ENCODE measurements at regions not wholly inside any gene's neighbourhood (a gene's known extent, or its start where the extent isn't known, plus 50 kb on each side); places are given as distances from the start of the nearest gene placed in this dataset.
"Not testable (repeated sequence)": the region's sequence is repeated elsewhere in the genome, so short reads cannot be mapped to it uniquely, and the experiment has no call there.

DNA sequence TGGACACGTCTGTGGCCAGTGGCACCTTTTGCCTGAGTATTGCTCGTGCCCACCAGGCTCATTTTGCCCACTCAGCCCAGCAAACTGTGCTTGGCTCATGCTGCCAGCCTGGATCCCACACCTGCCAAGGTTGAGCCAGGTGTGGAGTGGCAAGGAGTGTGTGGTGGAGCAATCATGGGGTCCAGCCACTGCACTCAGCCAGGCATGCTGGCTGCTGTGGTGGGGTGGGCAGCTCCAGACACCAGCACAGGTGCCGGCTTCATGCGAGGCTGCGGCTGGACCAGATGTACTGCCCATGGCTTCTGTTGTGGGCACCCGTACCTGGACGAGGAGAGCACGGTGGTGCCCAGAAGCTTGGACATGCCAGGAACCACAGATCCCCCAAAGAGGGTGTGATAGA is 364.1 kb downstream of the TMEM38B start:
- no peak for DNase-seq

- DNase-seq: no peak
These were observed 365.5 kb downstream of the TMEM38B start for GRCh38 chr9:106059886-106060285.

DNA sequence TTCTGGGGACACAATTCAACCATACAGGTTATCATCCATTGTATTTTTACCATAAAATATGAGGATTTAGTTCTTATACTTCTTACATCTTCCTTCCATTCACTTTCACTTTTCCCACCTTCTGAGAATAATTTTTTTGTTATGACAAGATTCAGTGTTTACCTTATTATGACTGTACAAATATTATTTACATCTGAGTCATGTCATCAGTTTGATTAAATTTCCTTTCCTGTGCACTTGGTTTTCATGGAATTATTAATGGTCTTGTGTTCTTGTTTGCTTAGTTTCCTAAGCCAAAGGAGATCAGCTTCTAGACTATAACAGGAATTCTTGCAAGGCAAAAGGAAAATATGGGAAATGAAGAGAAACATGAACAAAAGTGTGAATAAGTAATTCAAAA is 366.5 kb downstream of the TMEM38B start:
- no peak for DNase-seq

DNA sequence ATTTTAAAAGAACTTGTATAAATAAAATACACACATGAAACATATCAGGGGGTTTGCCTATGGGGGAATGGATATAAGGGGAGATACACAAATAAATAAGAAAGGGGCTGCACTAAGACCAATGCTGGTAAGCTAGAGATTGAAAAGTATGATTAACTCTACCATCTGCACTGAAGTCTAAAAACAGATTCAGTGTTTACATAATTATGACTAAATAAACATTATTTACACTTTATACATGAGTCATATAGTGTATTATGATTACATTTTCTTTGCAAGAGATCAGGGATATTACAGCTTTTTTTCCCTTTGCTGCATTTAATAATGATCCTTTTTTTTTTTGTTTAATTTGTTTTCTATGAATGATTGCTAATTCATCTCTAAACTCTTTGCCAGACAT is 367.9 kb downstream of the TMEM38B start:
- DNase-seq: no peak

GRCh38 chr9:106065136-106065535 is 370.8 kb downstream of the TMEM38B start:
- no peak for DNase-seq

DNA sequence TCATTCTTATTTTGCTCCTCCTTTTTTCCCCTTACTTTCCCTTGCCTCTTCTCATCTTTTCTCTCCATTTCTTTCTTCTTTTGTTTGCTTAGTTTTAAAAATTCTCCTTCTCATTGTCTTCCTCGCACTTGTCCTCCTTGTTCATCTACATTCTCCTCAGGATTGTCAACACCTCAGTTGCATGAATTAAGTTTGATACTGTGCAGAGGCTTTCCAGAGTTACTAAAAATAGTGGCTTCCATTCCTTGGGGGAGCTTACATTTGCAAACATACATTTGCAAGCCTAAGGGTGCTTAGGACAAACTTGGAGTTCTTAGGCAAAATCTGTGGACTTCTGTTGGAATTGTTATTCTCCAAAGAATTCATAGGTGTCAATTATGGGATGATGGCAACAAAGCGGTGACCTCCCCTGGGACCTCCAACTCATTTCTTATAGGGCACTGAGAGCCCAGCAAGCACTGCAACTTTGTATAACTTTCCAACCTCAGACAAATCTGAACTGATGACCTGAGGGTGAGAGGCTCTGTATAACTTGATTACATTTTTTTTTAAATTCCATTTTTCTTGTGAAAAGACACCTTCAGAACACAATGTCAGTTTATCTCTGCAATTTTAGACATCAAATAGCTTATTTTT is 371.4 kb downstream of the TMEM38B start:
- DNase-seq: no peak

DNA sequence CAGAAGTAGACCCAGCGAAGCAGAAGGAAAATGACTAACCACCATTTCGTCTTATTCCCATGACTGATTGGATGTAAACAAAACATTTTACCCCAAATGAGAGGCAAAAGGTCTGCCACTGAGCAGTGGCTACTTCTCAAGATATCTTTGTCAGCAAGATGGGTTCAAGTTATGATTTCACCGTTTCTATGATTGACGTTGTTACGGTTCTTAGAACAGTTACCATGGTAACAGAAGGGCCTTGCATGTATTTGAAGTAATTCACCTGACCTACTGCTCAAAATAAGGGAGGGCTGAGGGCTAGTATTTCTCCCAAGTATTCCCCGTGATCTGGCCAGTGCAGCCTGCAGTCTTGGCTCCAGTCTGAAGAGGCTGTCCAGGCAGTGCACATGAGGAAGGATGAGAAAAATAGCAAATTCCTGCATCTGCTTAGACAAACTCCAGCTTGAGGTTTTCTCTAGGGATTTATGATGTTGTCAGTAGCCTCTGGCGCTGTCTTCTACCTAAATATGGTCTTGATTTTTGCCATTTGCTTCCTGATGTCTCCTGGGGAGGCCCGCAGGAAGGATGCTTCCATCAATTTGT is 372.7 kb downstream of the TMEM38B start:
- DNase-seq: no peak

DNA sequence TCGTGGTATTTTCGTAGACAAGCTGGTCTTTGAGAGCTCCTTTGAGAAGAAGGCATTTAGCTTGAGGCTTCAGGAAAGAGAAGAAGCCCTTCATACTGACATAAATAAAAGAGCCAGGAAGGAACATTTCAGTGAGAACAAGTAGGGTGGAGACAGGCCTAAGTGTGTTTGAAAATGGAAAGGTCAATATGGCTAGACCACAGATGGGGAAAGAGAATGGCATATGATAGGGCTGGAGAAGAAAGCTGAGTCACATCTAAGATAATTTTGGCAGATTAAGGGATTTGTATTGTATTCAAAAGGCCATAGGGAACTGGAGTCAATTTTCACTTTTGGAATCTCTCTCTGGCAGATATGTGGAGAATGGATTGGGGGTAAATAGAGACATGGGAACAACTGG is 374.9 kb downstream of the TMEM38B start:
- no peak for DNase-seq

DNA sequence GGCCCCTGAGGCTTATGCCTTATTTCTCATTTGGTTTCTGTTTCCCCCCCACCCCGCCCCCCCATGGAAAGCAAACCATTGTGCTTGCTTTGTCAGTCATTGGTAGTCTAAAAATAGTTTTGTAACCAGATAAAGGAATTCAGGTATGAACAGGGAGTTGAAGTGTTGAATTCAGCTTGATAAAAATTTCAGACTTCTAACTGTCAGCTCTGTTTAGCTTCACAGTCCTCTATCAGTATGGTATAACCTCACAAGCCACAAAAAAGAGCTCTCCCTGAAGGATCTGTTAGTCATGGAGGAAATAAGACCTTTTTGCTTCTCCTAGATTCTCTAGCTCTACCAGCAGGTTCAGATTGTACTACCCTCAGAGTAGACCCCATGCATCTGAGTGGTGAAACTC is 378.1 kb downstream of the TMEM38B start:
- DNase-seq: no peak

DNA sequence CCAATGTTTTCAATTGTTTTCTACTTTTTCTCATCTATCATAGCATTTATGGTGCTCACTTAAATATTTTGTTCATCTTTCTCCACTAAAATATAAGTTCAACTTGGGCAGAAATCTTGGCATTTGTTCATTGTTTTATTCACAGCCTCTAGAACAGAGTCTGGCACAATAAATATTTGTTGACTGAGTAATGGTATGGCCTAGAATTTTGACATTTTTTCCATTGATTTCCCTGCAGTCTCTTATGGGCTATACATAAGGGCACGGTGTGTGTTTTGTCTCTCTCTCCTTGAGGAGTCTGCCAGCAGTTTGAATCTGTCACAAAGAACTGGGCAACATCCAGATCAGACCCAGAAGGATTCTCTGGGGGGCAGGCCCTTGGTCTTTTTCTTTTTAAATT is 379.7 kb downstream of the TMEM38B start:
- DNase-seq: no peak

DNA sequence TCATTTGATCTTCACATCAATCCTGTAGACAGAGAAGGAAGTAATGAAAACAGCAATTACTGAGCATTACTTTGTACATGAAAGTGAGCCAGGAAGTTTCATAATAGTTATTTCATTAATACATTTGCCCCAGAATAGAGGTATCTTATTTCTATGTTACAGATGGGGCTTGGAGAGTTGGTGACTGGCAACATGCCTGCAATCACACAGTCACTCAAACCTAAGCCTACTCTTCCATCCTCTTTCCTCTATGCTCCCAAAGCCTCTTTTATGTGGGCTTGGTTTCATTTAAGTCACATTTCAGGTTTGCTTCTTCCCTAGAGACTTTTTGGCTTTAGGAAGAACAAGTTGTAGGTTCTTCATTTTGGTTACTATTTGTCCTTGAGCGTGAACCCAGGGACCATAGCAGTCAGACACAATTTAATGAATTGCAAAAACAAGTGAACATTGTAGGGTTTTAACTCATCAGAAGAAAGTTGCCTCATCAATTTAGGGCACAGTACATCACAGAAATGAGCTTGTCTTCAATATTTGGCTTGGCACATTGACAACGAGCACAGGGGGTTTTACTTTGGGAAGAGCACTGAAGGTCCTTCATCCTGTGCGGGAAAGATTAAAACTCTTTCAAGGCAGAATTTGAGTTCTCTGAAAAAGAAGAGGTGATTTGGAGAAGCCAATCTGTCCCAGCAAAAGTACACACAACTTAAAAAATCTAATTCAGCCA is 381.1 kb downstream of the TMEM38B start:
- DNase-seq: no peak

- DNase-seq: no peak
These were observed 381.6 kb downstream of the TMEM38B start for GRCh38 chr9:106075960-106076327.

- no peak for DNase-seq
These were observed 382.4 kb downstream of the TMEM38B start for GRCh38 chr9:106076711-106077110.

DNA sequence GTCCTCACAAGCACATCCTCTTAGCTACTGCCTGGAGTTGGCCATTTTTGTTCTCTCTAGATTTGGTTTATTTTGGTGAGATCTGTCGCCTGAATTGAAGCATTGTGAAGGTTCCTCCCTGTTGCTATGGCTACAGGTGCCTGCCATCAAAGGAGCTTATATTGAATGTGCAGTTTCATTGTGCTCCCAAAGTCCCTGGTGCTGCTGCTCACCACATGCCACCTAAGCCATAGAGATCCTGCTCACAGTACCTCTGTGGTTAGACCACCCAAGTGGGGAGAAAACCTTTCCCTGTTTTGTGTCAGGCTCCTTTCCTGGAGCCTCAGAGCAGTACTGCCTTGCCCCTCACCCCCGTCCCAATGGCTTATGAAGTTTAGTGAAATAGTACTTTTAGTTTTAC is 383.4 kb downstream of the TMEM38B start:
- DNase-seq: no peak

GRCh38 chr9:106082621-106083020 is 388.3 kb downstream of the TMEM38B start:
- no peak for DNase-seq

- DNase-seq: no peak
These were observed 390.4 kb downstream of the TMEM38B start for GRCh38 chr9:106084702-106085101.

- DNase-seq: no peak
These were observed 391.1 kb downstream of the TMEM38B start for GRCh38 chr9:106085479-106085878.

DNA sequence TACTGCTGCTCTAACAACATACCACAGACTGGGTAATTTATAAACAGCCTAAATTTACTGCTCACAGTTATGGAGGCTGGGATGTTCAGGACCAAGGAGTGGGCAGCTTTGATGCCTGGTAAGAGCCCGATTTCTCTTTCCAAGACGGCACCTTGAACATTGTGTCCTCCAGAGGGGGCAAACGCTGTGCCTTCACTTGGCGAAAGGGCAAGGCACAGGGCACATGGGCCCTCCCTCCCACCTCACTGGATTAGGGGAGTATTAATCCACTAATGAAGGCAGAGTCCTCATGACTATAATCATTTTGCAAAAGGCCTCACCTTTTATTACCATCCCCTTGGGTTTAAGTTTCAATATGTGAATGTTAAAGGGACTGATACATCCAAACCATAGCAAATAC is 397.7 kb downstream of the TMEM38B start:
- DNase-seq: no peak

- DNase-seq: no peak
These were observed 408.5 kb downstream of the TMEM38B start for GRCh38 chr9:106102821-106103220.

- no peak for DNase-seq
These were observed 410.5 kb downstream of the TMEM38B start for GRCh38 chr9:106104887-106105286.

DNA sequence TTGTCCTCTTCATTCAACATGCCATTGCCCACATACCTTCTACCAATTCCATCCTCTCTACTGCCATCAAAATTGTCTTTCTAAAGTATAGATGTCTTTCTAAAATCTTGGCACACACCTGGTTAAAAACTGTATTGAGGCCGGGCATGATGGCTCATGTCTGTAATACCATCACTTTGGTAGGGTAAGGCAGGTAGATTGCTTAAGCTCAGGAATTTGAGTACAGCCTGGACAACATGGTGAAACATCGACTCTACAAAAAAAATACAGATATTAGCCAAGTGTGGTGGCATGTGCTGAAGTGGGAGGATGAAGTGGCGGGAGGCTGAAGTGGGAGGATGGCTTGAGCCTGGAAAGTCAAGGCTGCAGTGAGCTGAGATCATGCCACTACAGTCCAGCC is 412.1 kb downstream of the TMEM38B start:
- no peak for DNase-seq

DNA sequence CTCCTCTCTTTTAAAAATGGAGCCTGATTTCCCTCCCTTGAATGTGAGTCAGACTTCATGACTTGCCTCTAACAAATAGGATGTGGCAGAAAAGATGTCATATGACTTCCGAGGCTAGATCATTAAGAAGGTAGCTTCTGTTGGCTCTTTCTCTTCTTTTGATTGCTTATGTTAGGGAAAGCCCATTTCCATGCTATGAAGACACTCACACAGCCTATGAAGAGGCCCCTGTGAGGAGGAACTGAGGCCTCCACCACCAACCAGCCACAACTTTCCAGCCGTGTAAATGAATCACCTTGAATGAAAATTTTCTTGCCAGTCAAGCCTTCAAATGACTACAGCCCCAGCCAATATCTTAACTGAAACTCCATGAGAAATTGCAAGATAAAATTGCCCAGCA is 413.4 kb downstream of the TMEM38B start:
- DNase-seq: no peak

DNA sequence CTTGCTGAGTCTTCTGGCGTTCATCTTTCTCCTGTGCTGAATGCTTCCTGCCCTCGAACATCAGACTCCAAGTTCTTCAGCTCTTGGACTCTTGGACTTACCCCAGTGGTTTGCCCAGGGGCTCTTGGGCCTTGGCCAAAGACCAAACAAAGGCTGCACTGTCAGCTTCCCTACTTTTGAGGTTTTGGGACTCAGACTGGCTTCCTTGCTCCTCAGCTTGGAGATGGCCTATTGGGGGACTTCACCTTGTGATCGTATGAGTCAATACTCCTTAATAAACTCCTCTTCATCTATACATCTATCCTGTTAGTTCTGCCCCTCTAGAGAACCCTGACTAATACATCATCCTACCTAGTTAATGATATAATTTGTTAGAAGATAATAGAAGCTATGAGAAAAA is 415.4 kb downstream of the TMEM38B start:
- not testable (repeated sequence) for DNase-seq

GRCh38 chr9:106110483-106110882 is 416.1 kb downstream of the TMEM38B start:
- DNase-seq: no peak
